HepG2 (cell line): ENCODE measurements at regions not wholly inside any gene's neighbourhood (a gene's known extent, or its start where the extent isn't known, plus 50 kb on each side); places are given as distances from the start of the nearest gene placed in this dataset.

Experiments
- ATAC-seq: fragments of 200-7000 bp; cut with Tn5 transposase; 3 replicates; pipeline ENCODE4 v1.9.1; 2020; ENCODE audit warnings: mild to moderate bottlenecking, moderate library complexity
- BruUV-seq: library from RNA; stranded (reverse); fragments of 400-500 nt; replicated peaks from 2 replicates; lab custom pipeline; 2021; lab: Mats Ljungman, UMichigan
- CTCF ChIA-PET: fragments of 300-600 bp; formaldehyde crosslinking; extraction: SDS; loops from one replicate; lab custom pipeline; 2021; ENCODE audit warnings: low total read pairs, inconsistent platforms, low intra/inter-chr PET ratio; lab: Yijun Ruan, JAX
- POLR2A ChIA-PET: fragments of 350-600 bp; sonication (Branson Sonifier 250); formaldehyde crosslinking; loops from one replicate; lab custom pipeline; 2020; ENCODE audit warnings: antibody characterized with exemption, inconsistent platforms; lab: Yijun Ruan, JAX
- DNase-seq: peaks from one replicate; pipeline ENCODE4 v3.0.0-alpha.2; 2015; ENCODE audit warnings: low spot score
- FAIRE-seq: peaks from 3 replicates; lab custom pipeline; 2011; peaks lifted over from hg19 to GRCh38; lab: Jason Lieb, UNC
- H2AFZ ChIP-seq: one replicate; pipeline ENCODE4 v1.6.1; 2011; ENCODE audit warnings: low read length, inconsistent platforms
- H3K27ac ChIP-seq: fragments of 300-600 bp; 3 replicates; pipeline ENCODE4 v1.8.0; 2011; ENCODE audit warnings: mixed run types, mild to moderate bottlenecking, mixed read lengths, low read length, inconsistent platforms; ENCODE audit not compliant: insufficient read depth; ENCODE audit errors: extremely low read length
- H3K27me3 ChIP-seq, 2 experiments: fragments of 200-600 bp in 1 of 2; 2 replicates in 1 of 2; 3 replicates in 1 of 2; pipeline versions ENCODE4 v1.6.0 to v1.8.0; 2011; ENCODE audit warnings: low read length in 2 of 2, mild to moderate bottlenecking in 2 of 2, moderate library complexity in 2 of 2, inconsistent platforms in 1 of 2; ENCODE audit not compliant: insufficient read depth in 2 of 2, control insufficient read depth in 1 of 2
- H3K36me3 ChIP-seq, 2 experiments: fragments of 200-600 bp in 1 of 2; replicated peaks in 1 of 2; 2 replicates in 1 of 2; 3 replicates in 1 of 2; pipeline versions ENCODE4 v1.5.1 to v1.8.0; 2011; ENCODE audit warnings: low read length in 2 of 2, inconsistent platforms in 1 of 2; ENCODE audit not compliant: insufficient read depth in 2 of 2, control insufficient read depth in 1 of 2
- H3K4me1 ChIP-seq: 2 replicates; pipeline ENCODE4 v1.5.1; 2012; ENCODE audit warnings: low read length, inconsistent platforms; ENCODE audit not compliant: insufficient read depth
- H3K4me2 ChIP-seq: 2 replicates; pipeline ENCODE4 v1.6.0; 2011; ENCODE audit warnings: low read depth, low read length, inconsistent platforms
- H3K4me3 ChIP-seq, 3 experiments: fragments of 200-600 bp in 1 of 3; sonication (generic), shearing (Covaris generic) in 1 of 3; replicated peaks in 1 of 3; 2 replicates each; pipeline ENCODE4 v1.5.1; 2011 to 2016; ENCODE audit warnings: low read length in 3 of 3, inconsistent platforms in 2 of 3, low read depth in 2 of 3, mild to moderate bottlenecking in 2 of 3, control low read depth in 1 of 3, mixed read lengths in 1 of 3; ENCODE audit not compliant: insufficient read depth in 1 of 3
- H3K79me2 ChIP-seq: one replicate; pipeline ENCODE4 v1.6.1; 2011; ENCODE audit warnings: low read length, inconsistent platforms; ENCODE audit not compliant: insufficient read depth
- H3K9ac ChIP-seq: 2 replicates; pipeline ENCODE4 v1.6.0; 2011; ENCODE audit warnings: mild to moderate bottlenecking, low read depth, low read length, inconsistent platforms; ENCODE audit not compliant: insufficient read depth
- H3K9me3 ChIP-seq: 2 replicates; pipeline ENCODE4 v1.5.1; 2012; ENCODE audit warnings: mild to moderate bottlenecking, low read length
- H4K20me1 ChIP-seq: 2 replicates; pipeline ENCODE4 v1.6.0; 2011; ENCODE audit warnings: inconsistent platforms, mild to moderate bottlenecking, low read length, moderate library complexity; ENCODE audit not compliant: insufficient read depth
- BCL6 ChIP-seq: IDR thresholded peaks from 2 replicates; pipeline ENCODE4 v1.6.1; 2016; ENCODE audit warnings: missing genetic modification reagents, missing compliant biosample characterization
- IRF9 ChIP-seq: sonication (generic); formaldehyde crosslinking; IDR thresholded peaks from 2 replicates; pipeline ENCODE4 v1.8.0; 2022; ENCODE audit warnings: missing genetic modification reagents, mild to moderate bottlenecking, borderline replicate concordance
- KLF15 ChIP-seq: sonication (generic); formaldehyde crosslinking; IDR thresholded peaks from 2 replicates; pipeline ENCODE4 v1.8.1; 2023; ENCODE audit warnings: borderline replicate concordance, mild to moderate bottlenecking, inconsistent platforms, missing genetic modification reagents, mixed read lengths
- KMT2B ChIP-seq: IDR thresholded peaks from 2 replicates; pipeline ENCODE4 v1.6.1; 2016; ENCODE audit warnings: missing genetic modification reagents, missing compliant biosample characterization
- LRRFIP1 ChIP-seq: sonication (generic); formaldehyde crosslinking; conservative IDR thresholded peaks from 2 replicates; pipeline ENCODE4 v1.4.0; 2020; ENCODE audit warnings: missing genetic modification reagents
- MYC ChIP-seq: sonication (generic); formaldehyde crosslinking; IDR thresholded peaks from 2 replicates; pipeline ENCODE4 v1.9.0; 2021; ENCODE audit warnings: missing genetic modification reagents, borderline replicate concordance
- NFE2 ChIP-seq: sonication (generic); formaldehyde crosslinking; IDR thresholded peaks from 2 replicates; pipeline ENCODE4 v1.4.0; 2020; ENCODE audit warnings: missing genetic modification reagents
- TFAP4 ChIP-seq: sonication (generic); IDR thresholded peaks from 2 replicates; pipeline ENCODE4 v1.6.1; 2016; ENCODE audit warnings: low read depth, borderline replicate concordance
- TP53 ChIP-seq: sonication (generic); formaldehyde crosslinking; conservative IDR thresholded peaks from 2 replicates; pipeline ENCODE4 v1.4.0; 2020; ENCODE audit warnings: missing genetic modification reagents
- ZBTB34 ChIP-seq: sonication (generic); formaldehyde crosslinking; IDR thresholded peaks from 2 replicates; pipeline ENCODE4 v1.8.0; 2022; ENCODE audit warnings: mild to moderate bottlenecking, missing genetic modification reagents
- ZFP82 ChIP-seq: sonication (generic); formaldehyde crosslinking; IDR thresholded peaks from 2 replicates; pipeline ENCODE4 v1.5.1; 2020; ENCODE audit warnings: mild to moderate bottlenecking, missing genetic modification reagents, borderline replicate concordance
- ZNF30 ChIP-seq: sonication (generic); formaldehyde crosslinking; IDR thresholded peaks from 2 replicates; pipeline ENCODE4 v1.5.0; 2020; ENCODE audit warnings: mild to moderate bottlenecking, missing genetic modification reagents
- ZNF354B ChIP-seq: sonication (generic); formaldehyde crosslinking; IDR thresholded peaks from 2 replicates; pipeline ENCODE4 v1.8.0; 2022; ENCODE audit warnings: mild to moderate bottlenecking, missing genetic modification reagents
- ZNF720 ChIP-seq: sonication (generic); formaldehyde crosslinking; IDR thresholded peaks from 2 replicates; pipeline ENCODE4 v1.4.0; 2020; ENCODE audit warnings: missing genetic modification reagents
- ZNF781 ChIP-seq: sonication (generic); formaldehyde crosslinking; IDR thresholded peaks from 2 replicates; pipeline ENCODE4 v1.5.1; 2020; ENCODE audit warnings: borderline replicate concordance, mild to moderate bottlenecking, missing genetic modification reagents; ENCODE audit errors: not compliant biosample characterization
- ZNF839 ChIP-seq: sonication (generic); formaldehyde crosslinking; IDR thresholded peaks from 2 replicates; pipeline ENCODE4 v1.4.0; 2020; ENCODE audit warnings: missing genetic modification reagents, mild to moderate bottlenecking, borderline replicate concordance
- WGBS: methylation state at CpG from one replicate; pipeline ENCODE4 v1.1.6; 2017; ENCODE audit warnings: low lambda C conversion rate; 5-methylcytosine and 5-hydroxymethylcytosine counted together
- in situ Hi-C: cut with HindIII; loops from 2 replicates; pipeline ENCODE4 v1.10.0; 2017; ENCODE audit warnings: low pct_unique_long_range_greater_than_20kb; ENCODE audit not compliant: extremely low pct_ligation_motif_present
- intact Hi-C: fragments of 100-400 bp; cut with micrococcal nuclease; formaldehyde crosslinking; loops from one replicate; pipeline ENCODE4 v1.10.0; 2022; ENCODE audit not compliant: unreplicated experiment

- TF ChIP-seq NFE2 = no peak
- no peak for TF ChIP-seq ZNF354B (CRISPR knock-in tag)
- TF ChIP-seq LRRFIP1 (CRISPR knock-in tag) = no peak
- TF ChIP-seq ZNF30 (CRISPR knock-in tag) = no peak
- TF ChIP-seq KLF15 (CRISPR knock-in tag) = no peak
- TF ChIP-seq IRF9 (CRISPR knock-in tag) = no peak
Observed at GRCh38 chr21:16841975-16842695, 670.7 kb upstream of the CXADR start (continued).

- 12% methylated on average over 5 of the region's 5 CpGs for WGBS
- H3K9me3 ChIP-seq = no peaks in the 10 kb centered on the region
- in situ Hi-C loops = no loop called here
Observed at GRCh38 chr21:16842696-16843035, 670.2 kb upstream of the CXADR start.

More at GRCh38 chr21:16842696-16843035, 670.2 kb upstream of the CXADR start:
- H3K36me3 ChIP-seq = no peaks in the 10 kb centered on the region
- BruUV-seq = no TSS peak
- H4K20me1 ChIP-seq = no peaks in the 10 kb centered on the region
- ChIA-PET CTCF (no interaction called here), POLR2A (no interaction called here)
- DNase-seq (no peak), ATAC-seq (no peak), FAIRE-seq (no peak)
- no peak overlapping the region for H3K9ac ChIP-seq
- H3K4me1 ChIP-seq = no peaks in the 10 kb centered on the region
- H3K4me3 ChIP-seq = no peak overlapping the region
- H2AFZ ChIP-seq = no peak overlapping the region
- no peak overlapping the region for H3K4me2 ChIP-seq
- no peaks in the 10 kb centered on the region for H3K79me2 ChIP-seq
- intact Hi-C loops = no loop called here
- TF ChIP-seq MYC (CRISPR knock-in tag) = no peak
- TF ChIP-seq BCL6 = no peak
- no peak for TF ChIP-seq ZNF781 (CRISPR knock-in tag)
- TF ChIP-seq ZNF720 (CRISPR knock-in tag) = no peak
- no peak for TF ChIP-seq TP53 (CRISPR knock-in tag)
- no peak for TF ChIP-seq KMT2B
- TF ChIP-seq ZBTB34 (CRISPR knock-in tag) = no peak
- no peak for TF ChIP-seq ZNF839 (CRISPR knock-in tag)
- no peak for TF ChIP-seq ZFP82
- TF ChIP-seq TFAP4 = no peak
- H3K27me3 ChIP-seq = no peaks in the 10 kb centered on the region
- H3K27ac ChIP-seq = no peak overlapping the region
